ENCODE measurements at regions not wholly inside any gene's neighbourhood (a gene's known extent, or its start where the extent isn't known, plus 50 kb on each side); places are given as distances from the start of the nearest gene placed in this dataset.

DNA sequence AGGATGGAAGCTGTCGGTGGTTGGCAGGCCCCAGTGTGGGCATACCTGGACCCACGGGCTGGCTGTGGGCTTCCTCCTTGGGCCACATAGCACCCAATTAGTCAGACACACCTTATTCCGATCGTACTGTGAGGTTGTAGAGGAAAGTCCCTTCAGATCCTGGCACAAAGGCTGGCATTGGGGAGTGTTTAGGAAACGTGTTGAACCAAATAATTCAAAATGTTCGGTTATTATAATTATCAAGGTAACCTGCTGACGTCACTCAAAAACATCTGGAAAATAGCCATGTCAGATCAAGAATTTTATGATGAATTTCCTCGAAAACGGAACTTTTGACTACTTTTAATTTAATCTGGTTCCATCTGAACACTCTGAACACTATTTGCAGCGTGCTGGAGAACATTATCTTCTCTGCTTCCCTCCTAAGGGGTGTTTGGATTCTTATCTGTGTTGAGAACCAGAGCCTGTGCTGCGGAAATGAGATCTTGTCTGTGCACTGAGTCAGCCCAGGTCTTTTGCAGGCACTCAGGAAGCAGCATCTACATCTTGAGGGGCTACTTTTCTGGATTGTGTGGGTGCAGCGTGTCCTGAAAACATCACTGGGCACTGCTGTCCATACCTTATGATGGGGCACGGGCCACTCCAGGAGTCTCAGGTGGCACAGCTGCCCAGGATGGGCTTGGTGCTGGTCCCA is 100.3 kb downstream of the SLC25A47 start:
- DNase-seq (ENCODE audit: low read depth), result no peak
- Histone ChIP-seq H3K4me2 (ENCODE audit: low read length) (peak overlapping the region; percentile 6), H3K9ac (ENCODE audit: low read length) (no peak overlapping the region), H3K27ac (ENCODE audit: low read depth, low read length) (no peak overlapping the region), H3K4me3 (ENCODE audit: insufficient read depth, low read depth, low read length) (no peak overlapping the region), H3K4me1 (ENCODE audit: insufficient read depth, low read length) (peaks cover 15% of the 10 kb centered on the region), H3K9me3 (ENCODE audit: insufficient read depth, low read depth, low read length) (no peaks in the 10 kb centered on the region), H2AFZ (ENCODE audit: low read depth, low read length) (no peak overlapping the region), H3K27me3 (ENCODE audit: insufficient read depth, low read length) (no peaks in the 10 kb centered on the region), H3K36me3 (ENCODE audit: insufficient read depth, low read length) (no peaks in the 10 kb centered on the region), H3K79me2 (ENCODE audit: insufficient read depth, low read length) (peaks cover 11% of the 10 kb centered on the region), H4K20me1 (ENCODE audit: insufficient read depth, low read length) (peaks cover 12% of the 10 kb centered on the region)
- no peak for FAIRE-seq
- H3K36me3 Mint-ChIP-seq (ENCODE audit: low read depth, unreplicated experiment), result peaks cover 5% of the 10 kb centered on the region
- peaks cover 10% of the 10 kb centered on the region for H3K4me1 Mint-ChIP-seq (ENCODE audit: low read depth, unreplicated experiment)
- no peaks in the 10 kb centered on the region for H3K9me3 Mint-ChIP-seq (ENCODE audit: unreplicated experiment)
- H3K4me3 Mint-ChIP-seq (ENCODE audit: unreplicated experiment), result no peak overlapping the region
- H3K27me3 Mint-ChIP-seq (ENCODE audit: low read depth, unreplicated experiment), result no peaks in the 10 kb centered on the region
- no peak overlapping the region for H3K27ac Mint-ChIP-seq (ENCODE audit: unreplicated experiment)
- TF ChIP-seq EZH2 (IDR thresholded peaks at IDR 0.05; ENCODE audit: insufficient read depth, low read length), result no peak
- TF ChIP-seq, protein P1, sequence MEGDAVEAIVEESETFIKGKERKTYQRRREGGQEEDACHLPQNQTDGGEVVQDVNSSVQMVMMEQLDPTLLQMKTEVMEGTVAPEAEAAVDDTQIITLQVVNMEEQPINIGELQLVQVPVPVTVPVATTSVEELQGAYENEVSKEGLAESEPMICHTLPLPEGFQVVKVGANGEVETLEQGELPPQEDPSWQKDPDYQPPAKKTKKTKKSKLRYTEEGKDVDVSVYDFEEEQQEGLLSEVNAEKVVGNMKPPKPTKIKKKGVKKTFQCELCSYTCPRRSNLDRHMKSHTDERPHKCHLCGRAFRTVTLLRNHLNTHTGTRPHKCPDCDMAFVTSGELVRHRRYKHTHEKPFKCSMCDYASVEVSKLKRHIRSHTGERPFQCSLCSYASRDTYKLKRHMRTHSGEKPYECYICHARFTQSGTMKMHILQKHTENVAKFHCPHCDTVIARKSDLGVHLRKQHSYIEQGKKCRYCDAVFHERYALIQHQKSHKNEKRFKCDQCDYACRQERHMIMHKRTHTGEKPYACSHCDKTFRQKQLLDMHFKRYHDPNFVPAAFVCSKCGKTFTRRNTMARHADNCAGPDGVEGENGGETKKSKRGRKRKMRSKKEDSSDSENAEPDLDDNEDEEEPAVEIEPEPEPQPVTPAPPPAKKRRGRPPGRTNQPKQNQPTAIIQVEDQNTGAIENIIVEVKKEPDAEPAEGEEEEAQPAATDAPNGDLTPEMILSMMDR (IDR thresholded peaks at IDR 0.05; ENCODE audit: insufficient read depth, low read depth, low read length), result no peak

DNA sequence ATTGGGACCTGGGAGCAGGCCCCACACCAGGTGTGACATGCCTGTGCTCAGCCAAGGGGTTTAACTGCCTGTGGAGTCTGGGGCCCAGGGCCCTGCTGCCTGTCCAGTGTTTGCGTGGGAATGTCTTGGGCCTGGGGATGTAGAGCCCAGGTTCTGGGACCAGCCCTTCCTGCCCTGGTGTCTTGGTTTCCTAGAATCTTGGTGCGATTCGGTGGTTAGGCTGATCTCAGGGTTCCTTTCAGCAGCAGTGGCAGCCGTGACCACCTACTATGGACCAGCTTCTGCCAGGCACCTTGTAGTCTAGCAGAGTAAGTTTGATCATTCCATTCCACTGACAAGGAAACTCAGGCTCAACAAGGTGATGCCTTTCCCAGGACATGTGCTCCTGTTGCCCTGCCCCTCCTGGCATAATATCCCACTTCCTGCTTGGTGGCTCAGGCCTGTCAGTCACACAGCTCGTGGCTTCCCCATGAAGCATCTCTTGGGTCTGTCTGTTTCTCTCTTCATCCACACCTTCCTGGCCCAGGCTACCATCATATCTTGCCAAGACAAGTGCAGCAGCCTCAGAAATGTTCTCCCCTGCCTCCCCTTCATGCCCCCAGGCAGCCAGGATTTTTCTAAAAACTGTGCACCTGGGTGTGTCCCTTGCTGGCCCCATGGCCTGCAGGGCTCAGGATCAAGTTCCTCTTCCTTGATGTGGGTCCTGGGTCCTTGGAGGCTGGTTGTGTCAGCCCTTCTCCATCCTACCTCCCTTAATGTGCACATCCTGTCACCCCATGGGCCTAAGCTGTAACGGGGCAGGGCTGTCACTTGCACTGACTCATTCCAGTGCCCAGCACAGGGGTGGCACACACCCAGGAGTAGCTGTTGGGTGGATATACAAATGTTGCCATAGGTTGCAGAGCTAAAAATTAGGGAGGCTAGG is 101.6 kb downstream of the SLC25A47 start:
- no peak overlapping the region for H2AFZ ChIP-seq (ENCODE audit: low read depth, low read length)
- DNase-seq (ENCODE audit: low read depth) (no peak), FAIRE-seq (no peak)
- H3K27me3 Mint-ChIP-seq (ENCODE audit: low read depth, unreplicated experiment), result no peaks in the 10 kb centered on the region
- H3K4me2 ChIP-seq (ENCODE audit: low read length), result no peak overlapping the region
- no peak overlapping the region for H3K4me3 Mint-ChIP-seq (ENCODE audit: unreplicated experiment)
- H3K27ac Mint-ChIP-seq (ENCODE audit: unreplicated experiment), result no peak overlapping the region
- peaks cover 17% of the 10 kb centered on the region for H3K4me1 Mint-ChIP-seq (ENCODE audit: low read depth, unreplicated experiment)
- H3K9me3 Mint-ChIP-seq (ENCODE audit: unreplicated experiment), result no peaks in the 10 kb centered on the region
- peaks cover 21% of the 10 kb centered on the region for H3K4me1 ChIP-seq (ENCODE audit: insufficient read depth, low read length)
- H3K36me3 Mint-ChIP-seq (ENCODE audit: low read depth, unreplicated experiment), result peaks cover 6% of the 10 kb centered on the region
- H3K4me3 ChIP-seq (ENCODE audit: insufficient read depth, low read depth, low read length), result no peak overlapping the region
- H3K79me2 ChIP-seq (ENCODE audit: insufficient read depth, low read length), result peaks cover 8% of the 10 kb centered on the region
- no peak for TF ChIP-seq EZH2 (IDR thresholded peaks at IDR 0.05; ENCODE audit: insufficient read depth, low read length)
- TF ChIP-seq, protein P1 (IDR thresholded peaks at IDR 0.05; ENCODE audit: insufficient read depth, low read depth, low read length), result no peak
- no peak overlapping the region for H3K9ac ChIP-seq (ENCODE audit: low read length)
- no peaks in the 10 kb centered on the region for H3K36me3 ChIP-seq (ENCODE audit: insufficient read depth, low read length)
- no peaks in the 10 kb centered on the region for H3K27me3 ChIP-seq (ENCODE audit: insufficient read depth, low read length)
- H3K27ac ChIP-seq (ENCODE audit: low read depth, low read length), result no peak overlapping the region
- H3K9me3 ChIP-seq (ENCODE audit: insufficient read depth, low read depth, low read length), result no peaks in the 10 kb centered on the region
- H4K20me1 ChIP-seq (ENCODE audit: insufficient read depth, low read length), result peaks cover 12% of the 10 kb centered on the region
